ENCODE measurements at regions not wholly inside any gene's neighbourhood (a gene's known extent, or its start where the extent isn't known, plus 50 kb on each side); places are given as distances from the start of the nearest gene placed in this dataset.

DNA sequence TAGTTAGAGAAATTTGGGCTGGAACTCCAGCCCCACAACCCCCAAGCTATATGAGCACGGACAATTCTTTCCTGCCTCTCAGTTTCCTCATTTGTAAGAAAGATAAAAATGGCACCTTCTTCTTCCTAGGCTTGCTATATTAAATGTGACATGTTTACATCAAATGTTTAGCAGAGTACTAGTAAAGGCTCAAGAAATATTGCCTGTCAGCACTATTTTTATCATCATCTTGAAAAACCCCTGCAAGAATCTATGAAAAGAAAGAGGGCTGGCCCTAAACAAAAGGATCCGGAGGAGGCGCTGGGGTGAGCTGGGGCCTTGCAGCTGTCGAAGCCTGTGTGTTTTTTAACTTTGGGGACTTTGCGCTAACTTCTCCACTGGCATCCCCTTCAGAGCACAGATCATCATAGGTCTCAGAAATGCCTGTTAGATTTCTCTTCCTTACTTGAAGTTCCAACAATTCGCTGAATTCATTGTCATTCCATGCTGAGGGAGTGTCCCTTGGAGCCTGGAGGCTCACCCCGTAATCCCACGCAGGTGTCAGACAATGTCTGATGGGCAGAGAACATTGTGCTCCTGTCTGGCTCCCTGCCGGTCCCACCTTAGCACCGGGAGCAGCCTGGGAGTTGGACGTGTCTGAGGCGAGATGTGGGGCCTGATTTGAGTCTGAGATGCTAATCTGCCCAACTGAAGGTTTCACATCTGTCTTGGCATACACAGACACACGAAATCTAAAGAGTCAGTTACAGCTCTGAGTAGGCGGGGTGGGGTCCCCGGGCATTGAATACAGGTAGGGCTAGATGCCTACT lies 206.8 kb downstream of the NUAK1 start:
- TF ChIP-seq POLR2A (IDR thresholded peaks at IDR 0.05): no peak
- TF ChIP-seq, protein P1, sequence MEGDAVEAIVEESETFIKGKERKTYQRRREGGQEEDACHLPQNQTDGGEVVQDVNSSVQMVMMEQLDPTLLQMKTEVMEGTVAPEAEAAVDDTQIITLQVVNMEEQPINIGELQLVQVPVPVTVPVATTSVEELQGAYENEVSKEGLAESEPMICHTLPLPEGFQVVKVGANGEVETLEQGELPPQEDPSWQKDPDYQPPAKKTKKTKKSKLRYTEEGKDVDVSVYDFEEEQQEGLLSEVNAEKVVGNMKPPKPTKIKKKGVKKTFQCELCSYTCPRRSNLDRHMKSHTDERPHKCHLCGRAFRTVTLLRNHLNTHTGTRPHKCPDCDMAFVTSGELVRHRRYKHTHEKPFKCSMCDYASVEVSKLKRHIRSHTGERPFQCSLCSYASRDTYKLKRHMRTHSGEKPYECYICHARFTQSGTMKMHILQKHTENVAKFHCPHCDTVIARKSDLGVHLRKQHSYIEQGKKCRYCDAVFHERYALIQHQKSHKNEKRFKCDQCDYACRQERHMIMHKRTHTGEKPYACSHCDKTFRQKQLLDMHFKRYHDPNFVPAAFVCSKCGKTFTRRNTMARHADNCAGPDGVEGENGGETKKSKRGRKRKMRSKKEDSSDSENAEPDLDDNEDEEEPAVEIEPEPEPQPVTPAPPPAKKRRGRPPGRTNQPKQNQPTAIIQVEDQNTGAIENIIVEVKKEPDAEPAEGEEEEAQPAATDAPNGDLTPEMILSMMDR (IDR thresholded peaks at IDR 0.05): no peak
- no peak for TF ChIP-seq EP300 (IDR thresholded peaks at IDR 0.05)
- TF ChIP-seq POLR2AphosphoS5 (IDR thresholded peaks at IDR 0.05): no peak

Measured in upper lobe of left lung (tissue), 4 donors.